Testis (tissue), 2 donors: ENCODE measurements at regions not wholly inside any gene's neighbourhood (a gene's known extent, or its start where the extent isn't known, plus 50 kb on each side); places are given as distances from the start of the nearest gene placed in this dataset.

Experiments used
- DNase-seq: peaks from one replicate; pipeline ENCODE4 v3.0.0-alpha.2; 2019
- H3K27ac ChIP-seq, 2 donors: fragments of 200-600 bp; sonication (generic); one replicate each; pipeline ENCODE4 v1.5.1; 2019
- H3K27me3 ChIP-seq: fragments of 200-600 bp; sonication (generic); one replicate; pipeline ENCODE4 v1.5.1; 2019
- H3K36me3 ChIP-seq: fragments of 200-600 bp; sonication (generic); one replicate; pipeline ENCODE4 v1.5.1; 2017; ENCODE audit warnings: low read depth; ENCODE audit errors: missing control alignments
- H3K4me1 ChIP-seq: fragments of 200-600 bp; sonication (generic); one replicate; pipeline ENCODE4 v1.5.1; 2019
- H3K4me3 ChIP-seq, 2 donors: fragments of 200-600 bp; sonication (generic); one replicate each; pipeline ENCODE4 v1.5.1; 2017 to 2019
- H3K9me3 ChIP-seq: fragments of 200-600 bp; sonication (generic); one replicate; pipeline ENCODE4 v1.5.1; 2017
- CTCF ChIP-seq, 3 experiments: fragments of 450-650 bp in 2 of 3; fragments of 200-600 bp in 1 of 3; sonication (generic) in 1 of 3; IDR thresholded peaks; one replicate each; pipeline ENCODE4 v1.5.1; 2016 to 2019; ENCODE audit warnings: antibody characterized with exemption in 3 of 3, mild to moderate bottlenecking in 2 of 3, moderate library complexity in 1 of 3
- POLR2A ChIP-seq: fragments of 450-650 bp; IDR thresholded peaks from one replicate; pipeline ENCODE4 v1.6.1; 2017; ENCODE audit warnings: antibody characterized with exemption, mild to moderate bottlenecking, moderate library complexity
- WGBS, 2 donors: methylation state at CpG; one replicate each; pipeline ENCODE4 v1.1.5; 2018; 5-methylcytosine and 5-hydroxymethylcytosine counted together
- intact Hi-C: fragments of 100-400 bp; cut with DNase I; formaldehyde crosslinking; loops from one replicate; pipeline ENCODE4 v1.15.1; 2023; ENCODE audit warnings: low total_unique reads

DNA sequence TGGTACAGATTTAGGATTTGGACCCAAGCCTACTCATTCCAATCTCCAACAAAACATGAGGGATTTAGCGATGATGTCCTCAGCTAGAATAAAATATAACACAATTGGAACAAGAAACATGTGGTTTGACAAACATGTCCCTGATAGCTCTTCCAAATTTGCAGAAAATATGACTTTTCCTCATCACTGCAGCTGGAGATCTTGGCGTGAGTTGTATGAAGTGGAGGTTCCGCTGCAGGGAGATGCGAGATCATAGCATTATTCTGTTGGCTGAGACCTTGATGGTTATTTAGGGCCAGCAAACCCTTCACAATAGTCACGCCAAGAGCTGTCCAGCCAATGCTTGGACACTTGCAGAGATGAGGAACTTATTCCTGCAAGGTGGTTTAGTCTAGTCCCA lies 413.4 kb upstream of the TBX3 start:
- Histone ChIP-seq H3K4me3 (no peak overlapping the region), H3K9me3 (no peaks in the 10 kb centered on the region), H3K27me3 (no peaks in the 10 kb centered on the region), H3K36me3 (no peaks in the 10 kb centered on the region), H3K4me1 (no peaks in the 10 kb centered on the region), H3K27ac (no peak overlapping the region)
- intact Hi-C loops = no loop called here
- 60 to 74% methylated on average over 5 of the region's 5 CpGs for WGBS, 2 donors
- DNase-seq = no peak
- TF ChIP-seq POLR2A (no peak), CTCF (IDR thresholded peaks at IDR 0.05) (no peak)

GRCh38 chr12:115096588-115097397 lies 412.8 kb upstream of the TBX3 start:
- no peaks in the 10 kb centered on the region for H3K9me3 ChIP-seq
- intact Hi-C loops = no loop called here
- H3K4me3 ChIP-seq = no peak overlapping the region
- no peak for TF ChIP-seq POLR2A
- no peak for TF ChIP-seq CTCF (IDR thresholded peaks at IDR 0.05)
- no peaks in the 10 kb centered on the region for H3K27me3 ChIP-seq
- no peak for DNase-seq
- WGBS, 2 donors = 48 to 67% methylated on average over 2 of the region's 2 CpGs
- H3K27ac ChIP-seq = no peak overlapping the region
- no peaks in the 10 kb centered on the region for H3K4me1 ChIP-seq
- no peaks in the 10 kb centered on the region for H3K36me3 ChIP-seq

DNA sequence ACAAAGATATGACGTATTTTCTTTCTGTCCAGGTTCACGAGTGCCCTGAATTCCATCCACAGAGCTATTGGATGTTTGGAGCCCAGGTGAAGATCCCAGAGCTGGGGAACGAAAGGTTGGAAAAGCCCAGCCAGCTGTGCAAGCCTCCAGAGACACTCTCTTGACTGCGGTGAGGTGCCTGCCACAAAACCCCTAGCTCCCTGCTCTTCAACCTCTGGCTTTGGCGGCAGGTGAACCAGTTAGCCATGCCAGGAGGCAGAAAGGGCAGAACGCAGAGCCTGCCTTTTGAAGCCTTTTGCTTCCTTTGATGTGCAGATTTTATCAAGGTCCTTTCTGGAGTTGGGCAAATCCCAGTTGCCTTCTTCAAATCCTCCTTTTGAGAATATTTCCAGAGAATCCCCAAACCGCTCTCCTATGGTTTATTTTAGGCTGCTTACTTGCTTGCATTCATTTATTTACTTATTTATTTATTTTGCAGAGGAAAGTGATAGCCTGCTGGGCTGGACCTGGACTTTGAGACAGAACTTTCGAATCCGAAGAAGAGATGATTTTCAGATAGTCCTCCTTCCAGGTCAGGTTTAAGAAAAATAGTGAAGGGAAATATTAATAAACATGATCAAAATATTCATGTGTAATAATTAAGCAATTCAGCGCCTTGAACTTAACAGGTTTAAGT lies 411.2 kb upstream of the TBX3 start:
- H3K27ac ChIP-seq = no peak overlapping the region
- TF ChIP-seq CTCF (IDR thresholded peaks at IDR 0.05) (no peak), POLR2A (no peak)
- WGBS, 2 donors = 86 to 88% methylated on average over 10 of the region's 10 CpGs
- intact Hi-C loops = no loop called here
- H3K4me1 ChIP-seq = no peaks in the 10 kb centered on the region
- H3K4me3 ChIP-seq = no peak overlapping the region
- no peaks in the 10 kb centered on the region for H3K36me3 ChIP-seq
- no peaks in the 10 kb centered on the region for H3K9me3 ChIP-seq
- no peak for DNase-seq
- H3K27me3 ChIP-seq = no peaks in the 10 kb centered on the region

GRCh38 chr12:115094163-115094816 lies 410.3 kb upstream of the TBX3 start:
- intact Hi-C loops = no loop called here
- Histone ChIP-seq H3K27me3 (no peaks in the 10 kb centered on the region), H3K4me3 (no peak overlapping the region), H3K27ac (no peak overlapping the region), H3K4me1 (no peaks in the 10 kb centered on the region), H3K9me3 (no peaks in the 10 kb centered on the region), H3K36me3 (no peaks in the 10 kb centered on the region)
- TF ChIP-seq CTCF (IDR thresholded peaks at IDR 0.05) (no peak), POLR2A (no peak)
- 71 to 74% methylated on average over 9 of the region's 9 CpGs for WGBS, 2 donors
- no peak for DNase-seq
